Fibroblast of lung (primary cell): ENCODE measurements at regions not wholly inside any gene's neighbourhood (a gene's known extent, or its start where the extent isn't known, plus 50 kb on each side); places are given as distances from the start of the nearest gene placed in this dataset.

Source experiments
- DNase-seq, 2 donors: peaks; one replicate each; pipeline versions ENCODE4 v3.0.0 to v3.0.0-alpha.2; 2010; ENCODE audit warnings: low read depth in 2 of 2
- H2AFZ ChIP-seq: 2 replicates; pipeline ENCODE4 v1.5.1; 2012; ENCODE audit warnings: low read length, control low read depth, inconsistent platforms
- H3K27ac ChIP-seq: 2 replicates; pipeline ENCODE4 v1.5.1; 2011; ENCODE audit warnings: low read length, control low read depth; ENCODE audit not compliant: insufficient read depth
- H3K27me3 ChIP-seq: 2 replicates; pipeline ENCODE4 v1.5.1; 2011; ENCODE audit warnings: mild to moderate bottlenecking, low read length; ENCODE audit not compliant: control insufficient read depth, insufficient read depth
- H3K36me3 ChIP-seq: 2 replicates; pipeline ENCODE4 v1.5.1; 2011; ENCODE audit warnings: low read length; ENCODE audit not compliant: control insufficient read depth, insufficient read depth
- H3K4me1 ChIP-seq: 2 replicates; pipeline ENCODE4 v1.5.1; 2011; ENCODE audit warnings: low read length; ENCODE audit not compliant: control insufficient read depth, insufficient read depth; ENCODE audit errors: extremely low read depth
- H3K4me2 ChIP-seq: 2 replicates; pipeline ENCODE4 v1.5.1; 2011; ENCODE audit warnings: low read length, control low read depth; ENCODE audit not compliant: insufficient read depth; ENCODE audit errors: extremely low read depth
- H3K4me3 ChIP-seq, 4 experiments: fragments of 200-600 bp in 1 of 4; sonication (generic) in 1 of 4; replicated peaks in 1 of 4; 2 replicates each; pipeline ENCODE4 v1.5.1; 2011 to 2016; ENCODE audit warnings: low read length in 4 of 4, low read depth in 3 of 4, mild to moderate bottlenecking in 3 of 4, control low read depth in 2 of 4, inconsistent platforms in 1 of 4, mixed read lengths in 1 of 4; ENCODE audit not compliant: insufficient read depth in 1 of 4; ENCODE audit errors: control extremely low read depth in 1 of 4
- H3K79me2 ChIP-seq: 2 replicates; pipeline ENCODE4 v1.5.1; 2012; ENCODE audit warnings: mild to moderate bottlenecking, low read length, inconsistent platforms; ENCODE audit not compliant: control insufficient read depth, insufficient read depth
- H3K9ac ChIP-seq: 2 replicates; pipeline ENCODE4 v1.5.1; 2011; ENCODE audit warnings: mild to moderate bottlenecking, low read length, control low read depth; ENCODE audit not compliant: insufficient read depth
- H3K9me3 ChIP-seq: 2 replicates; pipeline ENCODE4 v1.5.1; 2012; ENCODE audit warnings: low read depth, low read length; ENCODE audit not compliant: control insufficient read depth, insufficient read depth
- H4K20me1 ChIP-seq: 2 replicates; pipeline ENCODE4 v1.5.1; 2011; ENCODE audit warnings: low read length; ENCODE audit not compliant: control insufficient read depth, insufficient read depth; ENCODE audit errors: extremely low read depth
- CTCF ChIP-seq, 2 donors: IDR thresholded peaks in 1 of 2; conservative IDR thresholded peaks in 1 of 2; 1 replicate in 1 of 2; 2 replicates in 1 of 2; pipeline ENCODE4 v1.5.1; 2011 to 2012; ENCODE audit warnings: low read length in 2 of 2, control low read depth in 1 of 2, inconsistent platforms in 1 of 2, low read depth in 1 of 2, mild to moderate bottlenecking in 1 of 2
- EZH2 ChIP-seq: IDR thresholded peaks from 2 replicates; pipeline ENCODE4 v1.5.1; 2012; ENCODE audit warnings: low read length, control low read depth, mild to moderate bottlenecking; ENCODE audit errors: missing control alignments

- Histone ChIP-seq H3K79me2 (no peaks in the 10 kb centered on the region), H3K4me1 (no peaks in the 10 kb centered on the region), H3K27ac (no peak overlapping the region), H3K9me3 (no peaks in the 10 kb centered on the region), H3K27me3 (no peaks in the 10 kb centered on the region), H3K4me3 (no peak overlapping the region), H2AFZ (no peak overlapping the region), H3K36me3 (no peaks in the 10 kb centered on the region), H3K4me2 (no peak overlapping the region), H4K20me1 (no peaks in the 10 kb centered on the region), H3K9ac (no peak overlapping the region)
- TF ChIP-seq EZH2 (no peak), CTCF (conservative IDR thresholded peaks at IDR 0.05 in 1 of 2, IDR thresholded peaks at IDR 0.05 in 1 of 2; ENCODE audit: low read depth in 1 of 2, low read length in 2 of 2) (no peak)
- DNase-seq, result peak in 1 of 2 donors; percentile 7
These were observed 112.0 kb downstream of the SHANK2 start for GRCh38 chr11:71140206-71140919.

- TF ChIP-seq CTCF (conservative IDR thresholded peaks at IDR 0.05 in 1 of 2, IDR thresholded peaks at IDR 0.05 in 1 of 2; ENCODE audit: low read depth in 1 of 2, low read length in 2 of 2) (no peak), EZH2 (no peak)
- peak; percentile 5 to 9 for DNase-seq
- Histone ChIP-seq H3K4me1 (no peaks in the 10 kb centered on the region), H3K27me3 (no peaks in the 10 kb centered on the region), H3K9ac (no peak overlapping the region), H3K4me3 (no peak overlapping the region), H3K36me3 (no peaks in the 10 kb centered on the region), H3K4me2 (no peak overlapping the region), H3K9me3 (no peaks in the 10 kb centered on the region), H3K27ac (no peak overlapping the region), H3K79me2 (no peaks in the 10 kb centered on the region), H4K20me1 (no peaks in the 10 kb centered on the region), H2AFZ (no peak overlapping the region)
These were observed 112.7 kb downstream of the SHANK2 start for GRCh38 chr11:71139516-71140205.

- Histone ChIP-seq H3K4me2 (no peak overlapping the region), H3K4me1 (no peaks in the 10 kb centered on the region), H3K27me3 (no peaks in the 10 kb centered on the region), H3K9ac (no peak overlapping the region), H3K9me3 (no peaks in the 10 kb centered on the region), H3K27ac (no peak overlapping the region), H3K79me2 (no peaks in the 10 kb centered on the region), H3K36me3 (no peaks in the 10 kb centered on the region), H3K4me3 (no peak overlapping the region), H4K20me1 (no peaks in the 10 kb centered on the region), H2AFZ (no peak overlapping the region)
- DNase-seq, result no peak
- TF ChIP-seq EZH2 (no peak), CTCF (conservative IDR thresholded peaks at IDR 0.05 in 1 of 2, IDR thresholded peaks at IDR 0.05 in 1 of 2; ENCODE audit: low read depth in 1 of 2, low read length in 2 of 2) (no peak)
These were observed 113.5 kb downstream of the SHANK2 start for GRCh38 chr11:71138737-71139425.
